Activated CD4-positive, alpha-beta T cell treated with anti-CD3 and anti-CD28 coated beads, Interleukin-2, Interleukin-4, amounts not matched to agents 100 ng/mL and 50 ng/mL, durations not matched to agents 16 hours and 8 hours (primary cell): ENCODE measurements at regions not wholly inside any gene's neighbourhood (a gene's known extent, or its start where the extent isn't known, plus 50 kb on each side); places are given as distances from the start of the nearest gene placed in this dataset.
"Not testable (repeated sequence)": the region's sequence is repeated elsewhere in the genome, so short reads cannot be mapped to it uniquely, and the experiment has no call there.

Experiments used
- DNase-seq: peaks from one replicate; pipeline ENCODE4 v3.0.0-alpha.2; 2020; ENCODE audit warnings: low spot score

DNA sequence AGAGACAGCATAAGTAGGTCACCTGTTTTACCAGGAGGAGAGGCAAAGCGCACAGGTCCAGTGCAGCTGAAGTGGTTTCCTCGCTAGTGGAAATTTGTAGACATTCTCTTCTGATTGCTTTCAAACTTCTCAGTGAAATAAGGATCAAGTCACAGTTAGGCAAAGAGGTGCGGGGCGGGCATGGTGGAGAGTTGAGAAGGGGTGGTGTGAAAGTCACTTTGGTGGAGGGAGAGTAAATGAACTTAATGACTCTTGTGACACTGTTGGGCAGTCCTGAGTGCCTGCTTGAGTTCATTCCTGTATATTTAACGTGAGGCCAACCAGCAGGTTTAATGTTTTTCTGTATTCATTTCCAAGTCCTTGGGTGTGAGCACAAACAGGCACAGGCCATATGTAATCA, 235.6 kb downstream of the TRIML1 start:
- no peak for DNase-seq

DNA sequence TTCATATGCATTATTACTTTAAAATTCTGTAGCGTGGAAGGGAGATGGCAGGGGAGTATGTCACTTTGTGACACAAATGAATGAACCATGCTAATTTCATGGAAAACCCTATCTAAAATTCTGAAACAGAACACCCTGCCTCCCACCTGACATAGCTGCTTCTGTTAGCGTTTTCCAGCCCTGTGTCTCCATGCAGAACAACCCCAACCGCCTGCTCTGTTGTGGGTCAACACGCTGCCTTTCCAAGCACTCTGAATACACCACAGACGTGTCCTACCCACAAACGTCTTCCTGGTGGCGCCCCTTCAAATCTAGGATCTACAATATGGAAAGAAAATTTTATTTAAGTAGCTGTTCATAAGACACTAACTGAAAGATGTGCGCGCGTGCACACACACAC, 238.6 kb downstream of the TRIML1 start:
- DNase-seq = no peak

DNA sequence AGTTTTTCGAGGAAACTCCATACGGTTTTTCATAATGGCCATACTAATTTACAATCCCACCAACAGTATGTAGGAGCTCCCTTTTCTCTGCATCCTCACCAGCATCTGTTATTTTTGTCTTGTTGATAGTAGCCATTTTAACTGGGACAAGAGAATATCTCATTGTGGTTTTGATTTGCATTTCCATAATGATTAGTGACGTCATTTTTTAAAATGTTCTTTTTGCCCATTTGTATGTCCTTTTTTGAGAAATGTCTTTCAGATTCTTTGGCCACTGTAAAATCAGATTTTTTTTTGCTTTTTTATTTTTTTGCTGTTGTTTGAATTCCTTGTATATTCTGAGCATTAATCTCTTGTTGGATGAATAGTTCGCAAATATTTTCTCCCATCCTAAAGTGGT, 243.9 kb downstream of the TRIML1 start:
- no peak for DNase-seq

DNA sequence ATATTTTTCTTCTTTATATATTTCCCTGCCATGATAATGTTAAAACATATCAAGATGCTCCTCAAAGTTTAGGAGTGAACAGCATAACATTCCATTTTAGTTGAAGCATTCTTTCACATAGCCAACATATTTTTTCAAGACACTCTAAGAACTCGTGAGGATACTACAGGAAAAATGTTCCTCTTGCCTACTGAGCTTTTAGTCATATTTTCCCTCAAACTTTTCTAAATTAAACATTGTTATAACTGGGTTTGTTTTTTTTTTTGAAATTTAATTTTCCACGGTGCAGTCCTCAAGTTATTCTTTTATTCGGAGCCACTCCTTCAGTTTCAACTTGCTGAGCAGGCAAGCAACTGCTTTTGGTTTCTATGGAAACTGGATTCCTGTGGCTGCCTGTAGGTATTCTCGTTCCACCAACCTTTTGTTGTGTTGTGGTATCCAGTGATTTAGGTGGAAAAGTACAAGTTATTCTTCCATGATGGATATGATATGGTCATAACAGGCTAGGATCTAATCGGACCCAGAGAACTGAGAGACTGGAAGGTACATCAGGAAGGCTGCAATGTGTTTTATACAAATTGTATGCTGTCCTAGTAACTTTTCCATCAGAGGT, 248.0 kb downstream of the TRIML1 start:
- DNase-seq = no peak

DNA sequence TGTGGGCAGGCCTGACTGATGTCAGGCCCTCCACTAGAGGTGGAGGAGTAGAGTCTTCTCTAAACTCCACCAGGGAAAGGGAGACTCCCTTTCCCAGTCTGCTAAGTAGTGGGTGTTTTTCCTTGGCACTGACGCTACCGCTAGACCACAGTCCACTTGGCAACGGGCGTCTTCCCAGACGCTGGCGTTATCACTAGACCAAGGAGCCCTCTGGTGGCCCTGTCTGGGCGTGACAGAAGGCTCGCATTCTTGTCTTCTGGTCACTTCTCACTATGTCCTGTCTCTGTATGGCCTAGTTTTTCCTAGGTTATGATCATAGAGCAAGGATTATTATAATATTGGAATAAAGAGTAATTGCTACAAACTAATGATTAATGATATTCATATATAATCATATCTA, 252.1 kb downstream of the TRIML1 start:
- DNase-seq = not testable (repeated sequence)

DNA sequence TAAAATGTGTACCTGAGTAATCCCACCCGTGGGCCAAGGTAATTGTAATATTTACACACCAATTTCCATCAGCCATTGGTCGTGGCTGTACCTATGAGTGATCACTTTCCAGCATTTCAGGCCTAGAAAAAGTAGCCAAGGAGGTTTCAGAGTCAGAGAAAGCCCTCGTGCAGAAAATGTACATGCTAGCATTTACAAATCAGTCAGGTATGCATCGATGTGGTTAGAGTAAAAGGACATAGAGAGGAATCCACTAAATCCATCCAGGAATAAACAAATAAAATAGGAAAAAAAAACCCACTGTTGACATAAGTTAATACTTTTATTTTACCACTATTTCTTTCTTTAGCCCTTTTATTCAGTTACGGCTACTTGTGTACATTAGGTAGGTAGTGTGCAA, 256.8 kb downstream of the TRIML1 start:
- DNase-seq = no peak

DNA sequence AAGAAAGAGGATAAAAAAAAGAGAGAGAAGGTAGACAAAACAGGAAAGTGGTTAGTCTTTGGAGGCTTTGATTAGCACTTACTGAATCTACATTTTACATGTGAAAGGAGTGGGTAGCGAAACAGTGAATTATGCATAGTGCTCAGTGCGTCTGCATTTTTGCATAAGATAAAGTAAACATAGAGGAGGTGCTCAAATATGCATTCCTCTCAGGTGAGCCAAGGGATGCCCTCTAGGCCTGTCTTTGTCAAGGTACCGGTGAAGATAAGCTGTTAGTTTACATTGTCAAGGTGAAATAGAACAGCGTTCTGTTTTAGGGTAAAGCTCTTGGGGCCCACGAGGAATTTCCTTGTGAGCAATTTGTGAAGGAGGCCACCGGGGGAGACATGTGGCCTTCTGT, 260.6 kb downstream of the TRIML1 start:
- no peak for DNase-seq

DNA sequence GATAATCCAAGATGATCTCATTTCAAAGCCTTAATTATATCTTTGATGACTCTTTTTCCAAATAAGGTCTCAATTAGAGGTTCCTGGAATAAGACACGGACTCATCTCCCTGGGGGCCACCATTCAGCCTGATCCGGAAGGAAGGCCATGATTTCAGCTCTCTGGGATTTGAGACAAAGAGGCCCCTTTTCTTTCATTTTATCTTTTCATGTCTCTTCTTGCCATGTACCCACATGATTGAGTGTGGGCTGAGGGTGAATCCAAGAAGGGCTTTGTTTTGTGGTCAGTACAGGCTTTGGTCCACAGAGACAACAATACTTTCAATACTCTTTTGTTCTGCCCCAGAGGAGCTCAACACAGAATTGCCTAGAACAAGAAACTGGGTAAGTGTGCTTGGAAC, 261.2 kb downstream of the TRIML1 start:
- DNase-seq = no peak

DNA sequence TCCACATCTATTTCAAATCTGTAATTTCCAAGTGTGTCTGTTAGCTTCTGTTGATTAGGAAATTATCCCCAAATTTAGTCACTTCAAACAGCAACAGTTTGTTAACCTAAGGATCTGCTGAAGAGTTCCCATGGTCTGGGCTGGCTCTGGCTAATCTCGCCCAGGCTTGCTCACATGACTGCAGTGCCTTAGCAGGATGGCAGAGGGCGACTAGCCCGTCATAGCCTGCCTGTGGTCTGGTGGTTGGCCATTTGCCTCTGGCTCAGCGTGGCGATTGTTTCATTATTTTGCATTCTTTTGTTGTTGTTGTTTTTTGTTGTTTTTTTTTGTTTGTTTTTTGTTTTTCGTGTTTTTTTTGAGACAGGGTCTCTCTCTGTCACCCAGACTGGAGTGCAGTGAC, 264.0 kb downstream of the TRIML1 start:
- DNase-seq = no peak

DNA sequence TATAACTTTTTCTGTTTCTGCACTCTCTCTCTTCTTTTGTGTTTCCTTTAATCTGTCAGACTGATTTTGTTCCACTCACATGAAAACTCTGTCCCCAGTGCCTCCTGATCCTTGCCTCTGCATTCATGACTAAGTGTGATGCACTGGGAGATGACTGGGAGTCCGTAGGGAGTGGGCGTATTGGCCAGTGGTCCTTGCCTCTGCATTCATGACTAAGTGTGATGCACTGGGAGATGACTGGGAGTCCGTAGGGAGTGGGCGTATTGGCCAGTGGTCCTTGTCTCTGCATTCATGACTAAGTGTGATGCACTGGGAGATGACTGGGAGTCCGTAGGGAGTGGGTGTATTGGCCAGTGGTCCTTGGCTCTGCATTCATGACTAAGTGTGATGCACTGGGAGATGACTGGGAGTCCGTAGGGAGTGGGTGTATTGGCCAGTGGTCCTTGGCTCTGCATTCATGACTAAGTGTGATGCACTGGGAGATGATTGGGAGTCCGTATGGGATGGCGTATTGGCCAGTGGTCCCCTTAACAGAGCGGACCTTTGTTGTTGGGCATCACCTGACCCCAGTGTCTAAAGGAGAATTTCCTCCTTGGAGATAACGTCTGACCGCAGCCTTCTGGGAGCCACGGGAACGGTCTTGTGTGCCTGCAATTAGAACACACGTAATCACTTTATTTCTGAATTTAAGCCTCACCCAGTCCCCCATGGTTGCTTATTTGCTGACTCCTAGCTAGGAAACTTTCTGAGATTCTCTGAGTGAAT, 266.0 kb downstream of the TRIML1 start:
- DNase-seq = not testable (repeated sequence)

DNA sequence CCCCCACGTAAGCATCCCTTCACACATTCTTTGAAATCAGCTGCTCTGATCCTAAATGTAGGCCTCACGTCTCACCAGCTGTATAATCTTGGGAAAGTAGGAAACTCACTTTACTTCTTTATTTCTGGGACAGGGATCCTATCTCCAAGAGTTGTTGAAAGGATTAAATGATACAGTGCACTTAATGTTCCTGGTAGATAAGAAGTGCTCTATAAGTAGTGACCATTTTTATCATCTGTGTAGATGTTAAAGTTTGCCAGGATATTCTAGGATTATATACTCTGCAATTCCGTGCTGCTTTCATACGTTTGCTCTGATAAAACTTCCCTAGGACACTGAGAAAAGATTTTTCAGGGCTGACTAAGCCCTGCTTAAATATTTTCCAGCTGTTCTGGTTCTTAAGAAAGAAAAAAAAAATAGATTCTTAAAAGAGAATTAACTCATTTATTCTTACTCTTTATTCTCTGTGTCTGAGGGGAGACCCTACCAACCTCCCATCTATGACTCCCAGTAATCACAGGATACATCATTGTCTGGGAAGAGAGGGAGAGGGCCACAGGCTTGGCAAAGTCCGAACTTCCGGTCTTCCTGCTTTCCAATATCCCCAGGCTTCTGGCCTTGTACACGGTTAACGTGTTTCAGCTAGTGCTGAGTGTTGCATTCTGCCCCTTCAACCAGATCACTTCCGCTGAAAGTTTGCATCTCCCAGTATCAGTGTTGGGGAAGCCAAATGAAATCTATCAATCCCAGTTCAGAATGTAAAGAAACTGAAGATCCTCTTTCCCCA, 269.2 kb downstream of the TRIML1 start:
- DNase-seq = no peak

DNA sequence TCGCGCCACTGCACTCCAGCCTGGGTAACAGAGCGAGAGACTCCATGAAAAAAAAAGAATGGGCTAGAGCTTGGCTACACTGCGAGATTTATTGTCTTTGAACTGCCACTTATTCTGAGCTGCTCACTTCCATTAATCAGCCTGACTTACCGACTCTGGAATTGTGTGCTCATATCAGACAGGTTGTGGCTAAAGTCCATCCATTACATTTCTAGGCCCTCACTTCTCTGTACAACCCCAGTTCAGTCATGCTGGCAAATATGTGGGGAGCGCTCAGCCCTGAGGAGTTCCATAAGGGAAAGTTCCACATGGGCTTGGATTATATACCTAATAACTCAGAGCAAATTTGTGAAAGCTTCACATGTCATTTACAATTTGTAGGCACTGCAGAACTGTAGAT, 270.6 kb downstream of the TRIML1 start:
- no peak for DNase-seq

DNA sequence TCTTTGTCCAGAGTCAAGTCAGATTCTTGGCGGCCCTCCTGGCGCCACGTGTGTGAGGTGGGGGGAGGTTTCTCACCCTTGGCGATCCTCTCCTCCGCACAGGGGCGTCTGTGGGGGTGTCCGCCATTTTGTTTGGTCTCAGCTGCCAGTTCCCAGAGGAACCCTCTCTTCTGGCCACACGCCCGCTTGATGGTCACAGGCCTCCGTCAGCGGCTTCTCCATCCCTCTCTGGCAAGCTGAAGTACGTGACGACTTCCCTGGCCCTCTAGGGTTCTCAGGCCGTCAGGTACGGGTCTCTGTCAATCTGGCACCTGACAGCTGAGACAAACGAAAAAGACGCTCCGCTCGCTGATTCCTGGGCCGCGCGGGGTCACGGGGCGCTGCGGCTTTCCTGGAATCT, 272.6 kb downstream of the TRIML1 start:
- no peak for DNase-seq

DNA sequence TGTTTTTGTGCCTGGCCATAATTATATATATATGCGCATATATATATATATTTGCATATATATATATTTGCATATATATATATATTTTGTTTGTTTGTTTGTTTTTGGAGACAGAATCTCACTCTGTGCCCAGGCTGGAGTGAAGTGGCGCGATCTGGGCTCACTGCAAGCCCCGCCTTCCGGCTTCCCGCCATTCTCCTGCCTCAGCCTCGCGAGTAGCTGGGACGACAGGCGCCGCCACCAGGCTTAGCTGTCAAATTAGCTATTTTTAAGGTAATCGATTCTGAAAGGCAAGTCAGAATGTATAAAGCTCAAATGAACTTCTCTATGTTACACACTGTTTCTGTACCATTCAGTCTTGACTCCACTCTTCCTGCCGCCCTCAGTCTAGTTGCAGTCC, 273.3 kb downstream of the TRIML1 start:
- no peak for DNase-seq

DNA sequence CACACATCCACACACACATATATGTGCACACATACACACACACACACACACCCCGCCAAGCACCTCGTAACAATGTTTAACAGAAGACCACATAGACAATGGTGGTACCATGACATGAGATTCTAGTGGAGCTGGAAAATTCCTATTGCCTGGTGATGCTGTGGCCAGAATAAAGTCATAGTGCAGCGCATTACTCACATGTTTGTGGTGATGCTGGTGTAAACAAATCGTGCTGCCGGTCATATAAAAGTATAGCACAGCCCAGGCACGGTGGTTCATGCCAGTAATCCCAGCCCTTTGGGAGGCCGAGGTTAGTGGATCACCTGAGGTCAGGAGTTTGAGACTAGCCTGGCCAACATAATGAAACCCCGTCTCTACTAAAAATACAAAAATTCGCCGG, 275.2 kb downstream of the TRIML1 start:
- no peak for DNase-seq

DNA sequence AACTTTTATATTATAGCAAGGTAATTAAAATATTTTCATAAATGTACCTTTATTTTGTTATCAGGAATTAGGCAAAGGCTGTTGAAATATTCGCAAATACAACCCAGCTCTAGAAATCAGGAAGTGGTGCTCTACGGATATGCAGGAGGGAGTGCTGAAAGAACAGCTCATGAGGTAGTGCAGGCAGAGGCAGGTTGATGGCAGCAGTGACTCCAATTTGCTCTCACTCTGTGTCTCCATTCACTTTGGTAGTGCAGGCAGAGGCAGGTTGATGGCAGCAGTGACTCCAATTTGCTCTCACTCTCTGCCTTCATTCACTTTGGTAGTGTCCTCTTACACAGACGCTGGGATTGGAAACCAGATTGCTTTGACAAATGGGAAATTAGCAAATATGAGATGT, 277.9 kb downstream of the TRIML1 start:
- no peak for DNase-seq

DNA sequence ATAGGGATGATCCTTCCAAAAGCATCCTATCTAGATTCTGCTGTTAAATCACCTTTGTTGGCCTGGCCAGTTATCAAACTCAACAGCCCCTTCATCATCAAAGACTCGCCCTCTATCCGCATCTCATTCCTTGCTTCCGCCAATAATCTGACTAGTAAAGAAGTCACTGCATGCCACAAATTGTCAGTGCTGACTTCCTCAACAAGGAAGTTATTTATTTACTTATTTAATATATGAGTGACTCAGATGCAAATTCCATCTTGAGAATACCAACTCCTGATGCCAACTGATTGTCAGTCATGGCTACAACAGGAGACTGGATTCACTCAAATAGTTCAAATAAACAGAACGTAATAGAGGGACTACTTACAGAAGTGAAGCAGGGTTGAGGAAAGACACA, 283.8 kb downstream of the TRIML1 start:
- DNase-seq = no peak

DNA sequence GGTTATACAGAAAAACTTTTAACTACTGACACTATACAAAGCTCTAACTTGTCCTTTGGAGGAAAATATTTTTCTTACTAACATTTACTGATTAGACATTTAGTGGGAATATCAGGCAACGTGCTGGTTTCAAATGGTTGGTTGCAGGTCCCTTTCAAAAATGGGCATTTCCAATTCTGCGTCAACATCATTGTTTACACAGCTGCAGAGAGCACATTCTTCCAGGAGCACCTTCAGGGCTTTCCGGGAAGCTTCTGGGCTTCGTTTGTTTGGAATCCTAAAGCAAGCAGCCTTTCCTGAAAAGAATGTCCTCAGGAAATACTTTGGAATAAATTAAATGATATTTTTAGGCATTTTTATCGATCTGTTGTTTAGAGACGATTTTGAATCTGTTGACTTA, 289.7 kb downstream of the TRIML1 start:
- DNase-seq = no peak

DNA sequence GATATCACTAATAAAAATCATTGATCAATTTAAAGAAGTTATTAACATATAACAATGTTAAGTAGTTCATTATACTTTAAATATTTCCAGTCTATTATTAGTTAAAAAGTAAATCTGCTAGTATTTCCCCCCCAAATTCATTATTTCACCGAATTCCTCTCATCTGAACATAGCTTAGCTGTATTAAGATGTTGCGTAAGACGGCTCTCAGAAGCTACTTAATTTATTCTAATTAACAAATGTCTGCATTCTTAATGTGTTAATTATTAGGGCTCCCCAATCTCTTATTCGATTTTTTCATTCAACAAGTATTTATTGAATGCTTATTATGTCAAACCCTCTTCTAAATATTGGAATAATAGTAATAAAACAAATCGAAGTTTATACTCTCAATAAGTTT, 290.7 kb downstream of the TRIML1 start:
- no peak for DNase-seq

DNA sequence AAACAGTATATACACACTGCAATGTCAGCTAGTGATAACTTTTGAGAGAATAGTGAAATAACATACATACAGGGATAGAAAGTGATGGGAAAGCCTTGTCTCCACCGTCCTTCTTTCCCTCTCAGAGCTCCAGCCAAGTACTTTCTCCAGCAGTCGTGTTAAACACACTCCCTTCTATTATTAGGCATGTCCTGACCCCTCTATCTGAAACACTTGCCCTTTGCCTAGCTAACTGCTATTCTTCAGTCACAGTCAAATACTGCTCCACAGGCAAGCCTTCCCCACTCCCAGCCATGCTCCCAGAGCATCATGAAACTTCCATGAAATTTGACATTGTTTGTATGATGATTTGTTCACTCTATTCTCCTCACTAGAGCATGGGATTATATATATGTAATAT, 291.1 kb downstream of the TRIML1 start:
- no peak for DNase-seq

DNA sequence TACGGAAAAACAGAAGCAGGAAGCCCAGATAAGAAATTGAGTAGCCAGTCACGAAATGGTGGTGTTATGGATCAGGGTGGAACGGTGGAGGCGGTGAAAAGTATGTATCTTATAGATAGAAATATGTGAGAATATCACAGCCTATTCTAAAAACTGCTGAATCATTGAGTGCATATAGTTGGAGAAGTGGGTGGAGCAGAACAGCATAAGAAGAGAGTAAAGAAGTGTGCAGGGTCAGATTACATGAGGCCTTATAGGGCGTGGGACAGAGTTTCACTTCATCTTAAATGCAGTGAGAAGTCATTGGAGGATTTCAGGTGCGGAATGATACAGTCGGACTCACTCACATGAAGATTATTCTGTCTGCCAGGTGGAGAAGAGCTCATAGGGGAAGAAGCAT, 293.1 kb downstream of the TRIML1 start:
- no peak for DNase-seq

DNA sequence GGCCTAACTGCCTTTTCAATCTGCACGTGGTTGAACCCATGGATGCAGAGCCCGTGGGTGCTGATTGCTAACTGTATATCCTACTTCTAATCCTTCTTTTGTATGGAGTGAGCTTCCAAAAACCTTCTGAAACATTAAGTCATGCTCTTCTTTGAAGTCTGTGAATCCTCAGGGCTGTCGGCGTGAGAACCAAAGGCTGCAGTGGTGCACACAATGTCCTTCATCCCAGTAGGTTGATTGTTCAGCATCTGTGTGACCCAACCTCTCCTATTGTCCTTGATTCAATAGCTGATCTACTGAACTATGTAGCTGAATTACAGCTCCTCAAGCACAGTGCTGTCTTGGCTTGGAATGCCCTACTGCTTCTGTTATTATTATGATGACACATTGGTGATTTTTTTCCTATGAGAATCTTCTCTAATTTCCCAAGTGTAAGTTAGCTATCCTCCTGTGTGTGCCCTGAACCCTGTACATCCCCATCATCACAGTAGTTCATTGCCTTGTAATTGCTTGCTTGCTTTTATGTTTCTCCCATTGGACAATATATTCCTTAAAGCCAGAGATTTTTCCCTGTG, 294.6 kb downstream of the TRIML1 start:
- no peak for DNase-seq

DNA sequence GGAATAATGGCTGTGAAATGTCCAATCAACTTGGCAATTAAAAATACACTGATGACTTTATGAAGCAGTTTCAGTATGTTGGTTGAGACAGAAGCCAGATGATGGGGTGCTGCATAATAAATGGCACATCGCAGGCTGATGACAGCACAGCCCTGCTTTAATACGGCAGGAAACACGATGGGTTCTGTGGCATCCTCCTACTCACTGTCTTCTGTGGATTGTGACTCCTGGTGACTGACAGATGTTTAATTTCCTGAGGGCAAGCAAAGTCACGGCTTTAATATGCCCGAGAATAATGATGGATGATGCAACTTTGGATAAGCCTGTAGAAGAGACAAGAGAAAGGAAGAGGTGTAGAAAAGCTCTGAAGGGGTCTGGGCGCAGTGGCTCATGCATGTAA, 295.4 kb downstream of the TRIML1 start:
- DNase-seq = no peak
